Sigmoid colon (tissue), 3 donors: ENCODE measurements at regions not wholly inside any gene's neighbourhood (a gene's known extent, or its start where the extent isn't known, plus 50 kb on each side); places are given as distances from the start of the nearest gene placed in this dataset.

Experiments
- CTCF ChIP-seq, 4 experiments: fragments of 450-650 bp in 3 of 4; fragments of 200-600 bp in 1 of 4; IDR thresholded peaks; one replicate each; pipeline ENCODE4 v1.5.1; 2016 to 2019; ENCODE audit warnings: antibody characterized with exemption in 4 of 4, mild to moderate bottlenecking in 3 of 4, moderate library complexity in 2 of 4
- POLR2A ChIP-seq, 2 donors: fragments of 450-650 bp; IDR thresholded peaks; one replicate each; pipeline ENCODE4 v1.6.1; 2016; ENCODE audit warnings: antibody characterized with exemption in 2 of 2, mild to moderate bottlenecking in 2 of 2, moderate library complexity in 2 of 2

DNA sequence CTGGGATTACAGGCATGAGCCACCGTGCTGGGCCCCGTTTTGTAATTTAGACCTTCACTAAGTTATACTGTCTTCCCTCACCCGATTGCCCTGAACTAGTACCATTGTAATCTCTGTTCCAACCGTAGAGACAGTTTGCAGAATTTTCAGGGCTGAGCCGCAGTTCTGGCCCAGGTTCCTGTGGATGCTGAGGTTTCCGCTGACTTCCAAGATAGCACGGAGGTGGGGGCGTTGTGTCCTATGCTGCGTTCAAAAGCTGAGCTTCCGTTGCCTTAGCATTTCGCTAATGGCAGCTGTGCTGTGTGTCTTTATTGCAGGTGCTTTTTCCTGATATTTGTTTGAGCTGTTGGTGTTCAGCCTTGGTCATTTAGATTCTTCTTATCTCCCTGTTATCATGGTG is 137.0 kb downstream of the SOX4 start:
- TF ChIP-seq CTCF (IDR thresholded peaks at IDR 0.05) = no peak
- TF ChIP-seq POLR2A (IDR thresholded peaks at IDR 0.05) = no peak
